Brain microvascular endothelial cell (primary cell): ENCODE measurements at regions not wholly inside any gene's neighbourhood (a gene's known extent, or its start where the extent isn't known, plus 50 kb on each side); places are given as distances from the start of the nearest gene placed in this dataset.

Experiments
- DNase-seq: peaks from one replicate; pipeline ENCODE4 v3.0.0-alpha.2; 2020
- H3K27ac ChIP-seq: fragments of 250-450 bp; sonication (Bioruptor Pico); 2 replicates; pipeline ENCODE4 v1.5.1; 2020; ENCODE audit warnings: mild to moderate bottlenecking, moderate library complexity
- H3K27me3 ChIP-seq: fragments of 250-450 bp; sonication (Bioruptor Pico); replicated peaks from 2 replicates; pipeline ENCODE4 v1.5.1; 2020; ENCODE audit warnings: mild to moderate bottlenecking
- H3K36me3 ChIP-seq: fragments of 250-450 bp; sonication (Bioruptor Pico); replicated peaks from 2 replicates; pipeline ENCODE4 v1.5.1; 2020; ENCODE audit warnings: mild to moderate bottlenecking
- H3K4me3 ChIP-seq: 2 replicates; pipeline ENCODE4 v1.5.1; 2011; ENCODE audit warnings: low read depth, mild to moderate bottlenecking, control low read depth, low read length, moderate library complexity
- CTCF ChIP-seq: IDR thresholded peaks from 2 replicates; pipeline ENCODE4 v1.5.1; 2011; ENCODE audit warnings: low read depth, mild to moderate bottlenecking, moderate library complexity, low read length, control low read depth, inconsistent platforms; ENCODE audit errors: missing control alignments
- in situ Hi-C: cut with HindIII; loops from 2 replicates; pipeline ENCODE4 v1.10.0; 2017; ENCODE audit warnings: low sequenced_read_pairs, low pct_ligation_motif_present

DNA sequence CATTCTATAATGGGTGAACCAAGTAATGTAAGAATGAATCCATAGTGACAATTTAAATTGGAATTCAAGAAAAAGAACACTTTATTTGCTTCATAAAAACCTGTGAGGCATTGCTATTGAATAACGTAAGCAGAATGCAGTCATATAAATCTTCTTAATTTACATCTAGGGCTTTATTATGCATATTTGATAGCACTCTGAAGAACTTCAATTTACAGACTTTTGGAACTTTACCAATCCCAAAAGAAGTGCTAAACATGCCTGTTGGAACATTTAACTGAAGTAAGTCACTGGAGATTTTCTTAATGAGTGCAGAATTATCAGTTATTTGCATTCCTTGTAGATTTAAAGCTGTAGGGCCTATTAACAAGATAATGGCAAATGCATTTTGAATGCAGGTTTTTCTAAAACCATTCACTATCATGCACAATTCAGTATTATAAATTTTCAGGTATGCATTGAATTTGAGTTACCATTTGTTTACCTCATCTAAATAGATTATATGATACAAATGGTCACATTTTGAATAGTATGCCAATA, 1181.2 kb downstream of the ARAP2 start:
- in situ Hi-C loops = no loop called here
- Histone ChIP-seq H3K27ac (no peak overlapping the region), H3K36me3 (no peaks in the 10 kb centered on the region), H3K4me3 (no peak overlapping the region), H3K27me3 (no peaks in the 10 kb centered on the region)
- TF ChIP-seq CTCF = no peak
- no peak for DNase-seq

- in situ Hi-C loops = no loop called here
- H3K27ac ChIP-seq = no peak overlapping the region
- H3K27me3 ChIP-seq = no peaks in the 10 kb centered on the region
- TF ChIP-seq CTCF = no peak
- H3K36me3 ChIP-seq = no peaks in the 10 kb centered on the region
- H3K4me3 ChIP-seq = no peak overlapping the region
- no peak for DNase-seq
Observed at GRCh38 chr4:35066406-35066805, 1177.9 kb downstream of the ARAP2 start.

GRCh38 chr4:35080799-35081198, 1163.5 kb downstream of the ARAP2 start:
- Histone ChIP-seq H3K27me3 (no peaks in the 10 kb centered on the region), H3K36me3 (no peaks in the 10 kb centered on the region), H3K4me3 (no peak overlapping the region), H3K27ac (no peak overlapping the region)
- in situ Hi-C loops = no loop called here
- no peak for TF ChIP-seq CTCF
- DNase-seq = no peak

- Histone ChIP-seq H3K27ac (no peak overlapping the region), H3K36me3 (no peaks in the 10 kb centered on the region), H3K27me3 (no peaks in the 10 kb centered on the region), H3K4me3 (no peak overlapping the region)
- TF ChIP-seq CTCF = no peak
- no peak for DNase-seq
- in situ Hi-C loops = no loop called here
Observed at GRCh38 chr4:35087218-35087617, 1157.1 kb downstream of the ARAP2 start.

- Histone ChIP-seq H3K27me3 (no peaks in the 10 kb centered on the region), H3K27ac (no peak overlapping the region), H3K36me3 (no peaks in the 10 kb centered on the region), H3K4me3 (no peak overlapping the region)
- TF ChIP-seq CTCF = no peak
- DNase-seq = no peak
- in situ Hi-C loops = no loop called here
Observed at GRCh38 chr4:35100932-35101331, 1143.4 kb downstream of the ARAP2 start.

DNA sequence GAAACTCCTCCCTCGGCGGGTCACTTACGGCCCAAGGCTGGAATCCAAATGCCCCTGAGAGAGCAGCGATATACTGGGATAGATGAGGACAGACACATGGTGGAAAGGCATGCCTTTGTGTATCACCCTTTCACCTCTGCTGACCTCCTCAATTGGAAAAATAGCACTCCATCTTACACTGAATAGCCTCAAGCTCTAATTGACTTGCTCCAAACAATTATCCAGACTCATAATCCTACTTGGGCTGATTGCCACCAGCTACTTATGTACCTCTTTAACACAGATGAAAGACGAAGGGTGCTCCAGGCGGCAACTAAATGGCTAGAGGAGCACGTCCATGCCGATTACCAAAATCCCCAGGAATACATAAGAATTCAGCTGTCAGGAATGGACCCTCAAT, 1142.2 kb downstream of the ARAP2 start:
- Histone ChIP-seq H3K27ac (no peak overlapping the region), H3K27me3 (no peaks in the 10 kb centered on the region), H3K36me3 (no peaks in the 10 kb centered on the region), H3K4me3 (no peak overlapping the region)
- no peak for DNase-seq
- no peak for TF ChIP-seq CTCF
- in situ Hi-C loops = no loop called here
